Testis (tissue), 2 donors: ENCODE measurements at regions not wholly inside any gene's neighbourhood (a gene's known extent, or its start where the extent isn't known, plus 50 kb on each side); places are given as distances from the start of the nearest gene placed in this dataset.

ENCODE experiments used
- DNase-seq: peaks from one replicate; pipeline ENCODE4 v3.0.0-alpha.2; 2019
- H3K27ac ChIP-seq, 2 donors: fragments of 200-600 bp; sonication (generic); one replicate each; pipeline ENCODE4 v1.5.1; 2019
- H3K27me3 ChIP-seq: fragments of 200-600 bp; sonication (generic); one replicate; pipeline ENCODE4 v1.5.1; 2019
- H3K36me3 ChIP-seq: fragments of 200-600 bp; sonication (generic); one replicate; pipeline ENCODE4 v1.5.1; 2017; ENCODE audit warnings: low read depth; ENCODE audit errors: missing control alignments
- H3K4me1 ChIP-seq: fragments of 200-600 bp; sonication (generic); one replicate; pipeline ENCODE4 v1.5.1; 2019
- H3K4me3 ChIP-seq, 2 donors: fragments of 200-600 bp; sonication (generic); one replicate each; pipeline ENCODE4 v1.5.1; 2017 to 2019
- H3K9me3 ChIP-seq: fragments of 200-600 bp; sonication (generic); one replicate; pipeline ENCODE4 v1.5.1; 2017
- POLR2A ChIP-seq: fragments of 450-650 bp; IDR thresholded peaks from one replicate; pipeline ENCODE4 v1.6.1; 2017; ENCODE audit warnings: antibody characterized with exemption, mild to moderate bottlenecking, moderate library complexity
- WGBS, 2 donors: methylation state at CpG; one replicate each; pipeline ENCODE4 v1.1.5; 2018; 5-methylcytosine and 5-hydroxymethylcytosine counted together
- intact Hi-C: fragments of 100-400 bp; cut with DNase I; formaldehyde crosslinking; loops from one replicate; pipeline ENCODE4 v1.15.1; 2023; ENCODE audit warnings: low total_unique reads
- TF ChIP-seq, protein P1 (sequence below), 3 experiments: fragments of 450-650 bp in 2 of 3; fragments of 200-600 bp in 1 of 3; sonication (generic) in 1 of 3; IDR thresholded peaks; one replicate each; pipeline ENCODE4 v1.5.1; 2016 to 2019; ENCODE audit warnings: antibody characterized with exemption in 3 of 3, mild to moderate bottlenecking in 2 of 3, moderate library complexity in 1 of 3

DNA sequence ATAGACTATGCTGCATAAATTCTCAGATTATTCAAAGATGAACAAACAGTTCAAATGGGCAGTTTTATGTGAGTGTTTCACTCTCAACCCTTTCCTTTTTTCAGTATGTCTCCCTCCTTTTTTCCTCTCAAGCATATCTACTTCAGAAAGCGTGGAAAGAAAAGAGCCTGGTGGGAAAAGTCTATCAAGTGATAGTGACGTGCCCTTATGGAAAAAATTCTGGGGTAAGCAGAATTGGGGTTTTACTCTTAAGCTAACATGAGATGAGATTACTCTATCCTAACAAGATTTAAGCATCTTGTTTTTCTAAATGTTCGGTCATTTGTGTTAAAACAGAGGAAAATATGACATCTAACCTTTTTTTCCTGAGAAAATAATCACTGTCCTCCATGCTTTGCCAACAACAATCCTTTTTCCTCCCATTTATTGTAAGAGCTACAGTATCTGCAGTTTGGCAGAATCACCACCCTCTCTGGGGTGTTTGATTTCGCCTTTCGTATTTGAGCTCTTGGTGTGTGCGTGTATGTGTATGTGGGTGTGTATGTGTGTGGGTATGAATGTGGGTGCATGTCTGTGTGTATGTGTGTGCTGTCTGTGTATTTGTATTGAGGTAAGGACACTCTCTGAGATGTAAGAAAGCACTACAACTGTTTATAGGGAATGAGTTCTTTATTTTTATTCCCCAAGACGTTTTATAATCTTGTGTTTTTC lies 143.9 kb upstream of the L3MBTL4 start:
- intact Hi-C loops = no loop called here
- H3K27ac ChIP-seq = peak overlapping the region; percentile 66 to 69
- peaks cover 9% of the 10 kb centered on the region for H3K4me1 ChIP-seq
- H3K27me3 ChIP-seq = no peaks in the 10 kb centered on the region
- TF ChIP-seq, protein P1, sequence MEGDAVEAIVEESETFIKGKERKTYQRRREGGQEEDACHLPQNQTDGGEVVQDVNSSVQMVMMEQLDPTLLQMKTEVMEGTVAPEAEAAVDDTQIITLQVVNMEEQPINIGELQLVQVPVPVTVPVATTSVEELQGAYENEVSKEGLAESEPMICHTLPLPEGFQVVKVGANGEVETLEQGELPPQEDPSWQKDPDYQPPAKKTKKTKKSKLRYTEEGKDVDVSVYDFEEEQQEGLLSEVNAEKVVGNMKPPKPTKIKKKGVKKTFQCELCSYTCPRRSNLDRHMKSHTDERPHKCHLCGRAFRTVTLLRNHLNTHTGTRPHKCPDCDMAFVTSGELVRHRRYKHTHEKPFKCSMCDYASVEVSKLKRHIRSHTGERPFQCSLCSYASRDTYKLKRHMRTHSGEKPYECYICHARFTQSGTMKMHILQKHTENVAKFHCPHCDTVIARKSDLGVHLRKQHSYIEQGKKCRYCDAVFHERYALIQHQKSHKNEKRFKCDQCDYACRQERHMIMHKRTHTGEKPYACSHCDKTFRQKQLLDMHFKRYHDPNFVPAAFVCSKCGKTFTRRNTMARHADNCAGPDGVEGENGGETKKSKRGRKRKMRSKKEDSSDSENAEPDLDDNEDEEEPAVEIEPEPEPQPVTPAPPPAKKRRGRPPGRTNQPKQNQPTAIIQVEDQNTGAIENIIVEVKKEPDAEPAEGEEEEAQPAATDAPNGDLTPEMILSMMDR (IDR thresholded peaks at IDR 0.05) = no peak
- no peak for TF ChIP-seq POLR2A
- no peaks in the 10 kb centered on the region for H3K9me3 ChIP-seq
- no peak overlapping the region for H3K4me3 ChIP-seq
- 52 to 63% methylated on average over 7 of the region's 7 CpGs for WGBS, 2 donors
- no peak for DNase-seq
- no peaks in the 10 kb centered on the region for H3K36me3 ChIP-seq

DNA sequence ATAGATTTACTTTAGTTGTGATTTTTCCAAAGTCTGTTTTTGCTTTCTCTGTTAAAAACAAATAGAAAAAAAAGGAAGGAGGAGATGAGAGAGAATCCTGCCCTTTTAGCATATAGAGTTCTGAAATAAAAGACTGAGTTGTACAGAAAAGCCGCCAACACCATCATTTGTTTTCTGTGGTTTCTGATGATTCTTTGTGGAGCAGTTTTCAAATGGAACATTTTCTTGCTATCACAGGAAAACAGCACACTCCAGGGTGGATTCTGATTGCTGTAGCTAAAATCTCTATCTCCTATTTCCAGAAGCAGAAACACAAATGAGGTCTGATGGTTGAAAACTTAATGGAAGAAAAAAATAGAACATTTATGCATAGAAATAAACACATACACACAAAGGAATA lies 144.6 kb upstream of the L3MBTL4 start:
- Histone ChIP-seq H3K27me3 (no peaks in the 10 kb centered on the region), H3K27ac (peak overlapping the region; percentile 66 to 69), H3K4me3 (no peak overlapping the region), H3K36me3 (no peaks in the 10 kb centered on the region), H3K9me3 (no peaks in the 10 kb centered on the region), H3K4me1 (peaks cover 9% of the 10 kb centered on the region)
- no peak for TF ChIP-seq POLR2A
- TF ChIP-seq, protein P1 (IDR thresholded peaks at IDR 0.05) = no peak
- intact Hi-C loops = no loop called here
- 55 to 59% methylated on average over 1 of the region's 1 CpG for WGBS, 2 donors
- no peak for DNase-seq

DNA sequence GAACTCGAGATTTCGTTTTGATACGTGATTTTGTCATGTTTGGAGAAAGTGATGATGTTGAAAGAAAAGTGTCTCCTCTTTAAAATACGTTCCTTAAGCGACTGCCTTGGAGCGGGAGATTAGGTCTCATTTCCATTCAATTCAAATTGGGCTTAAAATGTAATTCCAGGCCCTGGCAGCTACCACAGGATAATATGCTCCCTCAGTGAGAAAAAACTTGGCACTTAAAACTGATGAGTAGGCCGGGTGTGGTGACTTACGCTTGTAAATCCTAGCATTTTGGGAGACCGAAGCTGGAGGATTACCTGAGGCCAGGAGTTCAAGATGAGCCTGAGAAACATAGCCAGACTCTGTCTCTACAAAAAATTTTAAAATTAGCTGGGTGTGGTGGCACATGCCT lies 146.3 kb upstream of the L3MBTL4 start:
- H3K27me3 ChIP-seq = no peaks in the 10 kb centered on the region
- H3K27ac ChIP-seq = no peak overlapping the region
- H3K36me3 ChIP-seq = no peaks in the 10 kb centered on the region
- H3K4me1 ChIP-seq = peaks cover 9% of the 10 kb centered on the region
- no peak overlapping the region for H3K4me3 ChIP-seq
- WGBS, 2 donors = 80 to 90% methylated on average over 9 of the region's 9 CpGs
- intact Hi-C loops = no loop called here
- DNase-seq = no peak
- H3K9me3 ChIP-seq = no peaks in the 10 kb centered on the region
- TF ChIP-seq, protein P1 (IDR thresholded peaks at IDR 0.05) = no peak
- TF ChIP-seq POLR2A = no peak

GRCh38 chr18:6561420-6561861 lies 146.7 kb upstream of the L3MBTL4 start:
- DNase-seq = peak; percentile 64
- 47 to 51% methylated on average over 6 of the region's 6 CpGs for WGBS, 2 donors
- no peaks in the 10 kb centered on the region for H3K9me3 ChIP-seq
- H3K27me3 ChIP-seq = no peaks in the 10 kb centered on the region
- no peaks in the 10 kb centered on the region for H3K36me3 ChIP-seq
- no peak overlapping the region for H3K4me3 ChIP-seq
- H3K4me1 ChIP-seq = peaks cover 9% of the 10 kb centered on the region
- TF ChIP-seq POLR2A = no peak
- TF ChIP-seq, protein P1 (IDR thresholded peaks at IDR 0.05) = no peak
- intact Hi-C loops = no loop called here
- H3K27ac ChIP-seq = no peak overlapping the region

DNA sequence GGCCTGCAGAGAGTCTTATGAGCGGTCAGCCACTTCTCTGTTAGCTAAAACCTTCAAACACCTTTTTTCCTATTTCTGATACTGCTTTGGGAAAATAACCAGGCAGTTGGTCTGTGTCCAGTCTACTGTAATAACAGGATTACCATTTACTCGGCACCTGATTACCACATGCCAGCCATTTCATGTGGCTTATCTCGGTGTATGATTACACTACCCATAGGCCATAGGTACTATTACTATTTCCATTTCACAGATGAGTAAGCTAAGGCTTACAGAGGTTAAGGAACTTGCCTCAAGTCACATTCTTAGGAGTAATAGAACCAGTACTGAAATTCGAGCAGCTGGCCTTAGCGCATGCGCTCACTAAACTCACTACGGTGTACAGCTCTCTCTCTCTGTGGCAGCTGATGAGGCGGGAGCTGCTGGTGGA lies 147.2 kb upstream of the L3MBTL4 start:
- 68 to 71% methylated on average over 8 of the region's 8 CpGs for WGBS, 2 donors
- H3K9me3 ChIP-seq = no peaks in the 10 kb centered on the region
- no peaks in the 10 kb centered on the region for H3K36me3 ChIP-seq
- intact Hi-C loops = no loop called here
- H3K27me3 ChIP-seq = no peaks in the 10 kb centered on the region
- no peak overlapping the region for H3K27ac ChIP-seq
- DNase-seq = no peak
- H3K4me3 ChIP-seq = no peak overlapping the region
- TF ChIP-seq POLR2A = no peak
- H3K4me1 ChIP-seq = peaks cover 9% of the 10 kb centered on the region
